ENCODE measurements at regions not wholly inside any gene's neighbourhood (a gene's known extent, or its start where the extent isn't known, plus 50 kb on each side); places are given as distances from the start of the nearest gene placed in this dataset.
A peak's percentile ranks its signal among the peaks of the same experiment; 100 is the strongest.

DNA sequence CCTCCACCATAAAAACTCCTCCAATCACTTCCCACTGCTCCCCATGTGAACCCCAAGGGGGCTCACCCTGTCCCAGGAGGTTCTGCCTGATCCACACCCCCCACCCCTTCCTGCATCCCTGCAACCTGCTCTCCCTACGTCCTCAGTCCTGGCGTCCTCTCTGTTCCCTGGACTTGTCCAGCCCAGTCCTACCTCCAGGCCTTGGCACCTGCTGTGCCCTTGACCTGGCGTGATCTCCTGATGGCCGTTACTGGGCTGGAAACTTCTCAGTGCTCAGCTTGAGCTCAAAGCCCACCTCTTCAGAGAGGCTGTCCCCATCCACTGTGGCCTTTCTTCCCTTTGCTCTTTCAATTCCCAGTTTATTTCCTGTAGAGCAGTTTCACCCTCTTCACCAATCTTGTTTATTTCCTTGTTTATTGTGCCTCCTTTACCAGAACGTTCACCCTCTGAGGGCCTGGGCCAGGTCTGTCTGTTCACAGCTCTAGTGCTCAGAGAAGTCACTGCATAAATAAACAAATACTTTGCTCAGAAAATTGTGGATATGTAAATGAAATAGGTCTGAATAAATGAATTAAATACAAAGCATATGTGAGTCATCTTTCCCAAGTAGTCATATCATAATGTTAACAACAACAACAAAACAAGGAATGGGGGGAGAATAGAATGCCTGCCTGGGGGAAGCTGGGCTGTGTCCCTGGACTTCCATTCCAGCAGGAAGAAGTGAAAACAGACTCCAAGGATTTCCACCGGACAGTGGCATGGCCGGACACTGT is 175.7 kb upstream of the SULF2 start (continued):
- TF ChIP-seq ZNF33B (CRISPR knock-in tag; IDR thresholded peaks at IDR 0.05): no peak
- TF ChIP-seq ZNF205 (CRISPR knock-in tag; IDR thresholded peaks at IDR 0.05): no peak
- TF ChIP-seq ZNF558 (CRISPR knock-in tag; IDR thresholded peaks at IDR 0.05; ENCODE audit: borderline replicate concordance): no peak
- no peak for TF ChIP-seq KMT2B (CRISPR knock-in tag; IDR thresholded peaks at IDR 0.05)
- TF ChIP-seq PCBP1 (IDR thresholded peaks at IDR 0.05; ENCODE audit: borderline replicate concordance, low read depth, low read length): no peak
- no peak for TF ChIP-seq ZNF720 (CRISPR knock-in tag; IDR thresholded peaks at IDR 0.05)
- peak; percentile 54; the same call in 1 of the 2 replicates for TF ChIP-seq RXRA (CRISPR knock-in tag; IDR thresholded peaks at IDR 0.05)
- peak; percentile 44; the same call in 1 of the 2 replicates for TF ChIP-seq ZNF501 (CRISPR knock-in tag; IDR thresholded peaks at IDR 0.05)
- TF ChIP-seq, protein P1, sequence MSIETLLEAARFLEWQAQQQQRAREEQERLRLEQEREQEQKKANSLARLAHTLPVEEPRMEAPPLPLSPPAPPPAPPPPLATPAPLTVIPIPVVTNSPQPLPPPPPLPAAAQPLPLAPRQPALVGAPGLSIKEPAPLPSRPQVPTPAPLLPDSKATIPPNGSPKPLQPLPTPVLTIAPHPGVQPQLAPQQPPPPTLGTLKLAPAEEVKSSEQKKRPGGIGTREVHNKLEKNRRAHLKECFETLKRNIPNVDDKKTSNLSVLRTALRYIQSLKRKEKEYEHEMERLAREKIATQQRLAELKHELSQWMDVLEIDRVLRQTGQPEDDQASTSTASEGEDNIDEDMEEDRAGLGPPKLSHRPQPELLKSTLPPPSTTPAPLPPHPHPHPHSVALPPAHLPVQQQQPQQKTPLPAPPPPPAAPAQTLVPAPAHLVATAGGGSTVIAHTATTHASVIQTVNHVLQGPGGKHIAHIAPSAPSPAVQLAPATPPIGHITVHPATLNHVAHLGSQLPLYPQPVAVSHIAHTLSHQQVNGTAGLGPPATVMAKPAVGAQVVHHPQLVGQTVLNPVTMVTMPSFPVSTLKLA (IDR thresholded peaks at IDR 0.05): 0 out of 2 replicates have a peak, but pooled peaks have one; percentile 8
- peak; percentile 70 for TF ChIP-seq RXRB (CRISPR knock-in tag; IDR thresholded peaks at IDR 0.05; ENCODE audit: borderline replicate concordance)
- TF ChIP-seq FOSL2 (CRISPR knock-in tag; IDR thresholded peaks at IDR 0.05): no peak
- TF ChIP-seq BRD4 (CRISPR knock-in tag; IDR thresholded peaks at IDR 0.05): 0 out of 2 replicates have a peak, but pooled peaks have one; percentile 38
- TF ChIP-seq ZNF768 (CRISPR knock-in tag; IDR thresholded peaks at IDR 0.05): peak; percentile 44; the same call in 1 of the 2 replicates
- TF ChIP-seq ZNF549 (CRISPR knock-in tag; IDR thresholded peaks at IDR 0.05): no peak
- TF ChIP-seq TMF1 (CRISPR knock-in tag; IDR thresholded peaks at IDR 0.05; ENCODE audit: low read depth): no peak
- TF ChIP-seq XRCC5 (optimal IDR thresholded peaks at IDR 0.05; ENCODE audit: low read length): no peak
- no peak for TF ChIP-seq PCBP2 (optimal IDR thresholded peaks at IDR 0.05; ENCODE audit: low read depth, low read length, poor library complexity, severe bottlenecking)
